Left colon (tissue), 2 donors: ENCODE measurements at regions not wholly inside any gene's neighbourhood (a gene's known extent, or its start where the extent isn't known, plus 50 kb on each side); places are given as distances from the start of the nearest gene placed in this dataset.

Experiments
- ATAC-seq: fragments of 200-7000 bp; cut with Tn5 transposase; one replicate; pipeline ENCODE4 v1.9.1; 2020; ENCODE audit warnings: mild to moderate bottlenecking, moderate library complexity
- DNase-seq, 2 donors: peaks; one replicate each; pipeline ENCODE4 v3.0.0-alpha.2; 2020
- intact Hi-C, 2 donors: fragments of 100-400 bp; cut with DNase I in 1 of 2; cut with micrococcal nuclease in 1 of 2; formaldehyde crosslinking; loops; one replicate each; pipeline versions ENCODE4 v1.11.2 to v1.14.0; 2022; cut with DNase I, micrococcal nuclease
- donor health status: DM: no; HTN: no; CAD: no.
- donor health status: DM: yes; HTN: yes; CAD: no.

DNA sequence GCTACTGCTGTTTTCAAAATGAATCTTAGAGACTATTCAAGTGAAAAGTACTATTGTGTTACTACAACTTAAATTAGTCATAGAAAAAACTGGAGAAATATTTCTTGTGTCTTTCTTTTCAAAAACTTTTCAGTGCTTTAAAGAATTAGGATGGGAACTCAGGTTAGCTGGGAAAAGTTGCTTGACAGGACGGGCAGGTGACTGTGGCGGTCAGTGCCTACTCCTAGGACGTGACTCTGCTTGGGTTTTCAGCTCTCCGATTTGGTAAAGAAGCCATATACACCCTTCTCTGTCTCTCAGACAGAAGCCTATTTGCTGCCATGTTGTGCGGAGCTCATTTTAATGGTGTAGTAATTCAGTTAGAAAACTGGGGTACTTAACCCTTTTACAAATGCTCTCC, 89.8 kb upstream of the CACNA2D3 start:
- ATAC-seq, result no peak
- intact Hi-C loops, result no loop called here
- DNase-seq, result no peak

DNA sequence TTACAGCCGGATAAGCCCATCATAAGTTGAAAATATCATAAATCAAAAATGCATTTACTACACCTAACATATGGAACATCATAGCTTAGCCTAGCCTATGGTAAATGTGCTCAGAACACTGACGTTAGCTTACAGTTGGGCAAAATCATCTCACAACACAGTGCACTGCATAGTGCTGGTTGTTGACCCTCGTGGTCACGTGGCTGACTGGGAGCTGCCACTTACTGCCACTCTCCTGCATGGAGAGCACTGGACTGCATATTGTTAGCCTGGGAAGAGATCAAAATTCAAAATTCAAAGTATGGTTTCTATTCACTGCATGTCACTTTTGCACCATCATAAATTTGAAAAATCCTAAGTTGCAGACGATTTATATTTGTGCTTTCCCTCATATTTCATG, 94.0 kb upstream of the CACNA2D3 start:
- DNase-seq (no peak), ATAC-seq (no peak)
- intact Hi-C loops, result no loop called here

DNA sequence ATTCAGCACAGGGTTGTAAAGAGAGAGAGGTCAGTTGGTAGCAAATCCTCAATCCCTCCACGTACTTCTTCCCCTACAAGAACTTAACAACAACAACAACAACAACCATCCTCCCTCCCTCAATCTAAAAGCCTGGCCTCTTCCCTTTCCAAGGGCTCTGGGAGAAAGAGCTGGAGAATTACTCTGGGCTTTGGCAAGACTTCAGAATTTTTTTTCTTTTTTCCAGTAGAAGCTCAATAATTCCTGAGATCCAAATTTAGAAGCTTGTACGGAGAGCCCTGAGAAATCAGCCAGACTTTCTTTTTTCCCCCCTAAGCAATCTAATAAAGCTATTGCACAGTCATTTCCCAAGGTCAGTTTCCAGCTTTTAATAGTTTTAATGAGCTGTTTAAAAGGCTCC, 95.8 kb upstream of the CACNA2D3 start:
- intact Hi-C loops, result no loop called here
- no peak for ATAC-seq
- DNase-seq, result no peak

DNA sequence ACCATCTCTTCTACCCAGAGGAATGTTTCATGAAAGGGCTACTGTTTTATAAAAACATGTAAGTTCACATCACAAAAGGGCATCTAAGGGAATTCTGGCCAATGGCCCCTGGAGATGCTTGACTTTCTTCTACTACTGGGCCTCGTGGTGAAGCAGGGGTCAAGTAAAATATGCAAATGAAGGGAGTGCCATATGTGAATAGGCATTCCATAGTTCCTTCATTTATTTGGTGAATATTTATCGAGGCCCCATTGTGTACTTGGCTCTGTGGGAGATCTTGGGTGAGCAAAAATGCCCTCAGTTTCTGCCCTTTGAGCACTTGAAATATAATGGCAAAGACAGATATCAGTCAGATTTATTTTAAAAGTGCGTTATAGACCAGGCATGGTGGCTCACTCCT, 101.3 kb upstream of the CACNA2D3 start:
- ATAC-seq (no peak), DNase-seq (no peak)
- intact Hi-C loops, result no loop called here

DNA sequence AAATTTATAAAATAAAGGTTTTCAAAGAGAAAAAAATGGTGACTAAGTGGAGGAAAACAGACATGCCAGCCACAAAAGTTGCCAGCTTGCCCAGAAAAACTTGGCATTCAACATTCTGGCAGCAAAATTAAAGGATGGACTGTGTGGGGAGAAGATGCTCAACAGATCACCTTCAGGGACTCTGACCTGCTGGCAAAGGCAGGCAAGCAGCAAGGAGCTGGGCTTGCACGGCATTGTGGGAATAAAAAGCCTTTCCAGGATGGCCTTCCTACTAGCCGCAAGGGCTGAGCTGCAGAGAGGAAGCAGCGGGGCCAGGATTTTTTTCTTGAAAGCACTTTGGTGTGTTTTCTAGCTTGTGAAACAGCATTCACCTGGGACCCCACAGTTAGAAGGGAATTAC, 101.9 kb upstream of the CACNA2D3 start:
- DNase-seq (no peak), ATAC-seq (no peak)
- intact Hi-C loops, result no loop called here

DNA sequence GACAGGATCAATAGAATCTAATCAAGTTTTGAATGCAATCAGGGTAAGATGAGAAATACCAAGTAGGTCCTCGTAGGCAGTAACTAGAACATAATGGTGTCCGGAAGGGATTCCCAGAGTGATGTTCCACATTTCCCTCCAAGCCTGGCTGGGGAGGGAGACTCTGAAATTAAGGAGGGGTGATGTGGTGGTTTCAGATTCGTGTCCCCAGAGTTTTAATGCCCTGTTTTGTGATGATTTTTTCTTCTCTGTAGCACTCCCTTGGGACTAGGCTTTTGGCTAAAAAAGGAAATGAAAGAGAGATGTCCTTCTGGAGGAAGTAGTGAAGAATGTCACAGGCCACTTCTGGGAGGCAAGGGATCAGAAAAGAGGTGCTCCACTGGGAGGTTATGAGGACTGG, 108.3 kb upstream of the CACNA2D3 start:
- intact Hi-C loops, result no loop called here
- DNase-seq (no peak), ATAC-seq (no peak)

DNA sequence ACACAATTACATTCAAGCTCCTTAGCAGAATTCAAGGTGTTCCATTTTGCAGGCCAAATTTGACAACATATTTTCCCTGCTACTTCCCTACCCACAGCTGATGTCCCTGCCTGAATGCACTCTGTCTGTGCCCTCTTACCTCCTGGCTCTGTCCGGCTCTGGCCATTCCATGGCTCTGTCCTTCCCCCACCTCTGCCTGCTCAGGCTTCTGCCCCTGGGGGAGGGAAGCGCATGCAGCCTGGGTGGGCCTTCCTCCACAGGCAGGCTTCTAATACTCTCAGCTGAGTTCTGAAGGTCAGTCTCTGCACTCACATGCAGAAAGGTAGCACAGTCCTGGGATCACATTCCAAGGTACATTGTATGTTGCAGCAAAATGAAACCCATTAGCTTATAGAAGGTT, 113.6 kb upstream of the CACNA2D3 start:
- intact Hi-C loops, result no loop called here
- ATAC-seq (no peak), DNase-seq (no peak)

DNA sequence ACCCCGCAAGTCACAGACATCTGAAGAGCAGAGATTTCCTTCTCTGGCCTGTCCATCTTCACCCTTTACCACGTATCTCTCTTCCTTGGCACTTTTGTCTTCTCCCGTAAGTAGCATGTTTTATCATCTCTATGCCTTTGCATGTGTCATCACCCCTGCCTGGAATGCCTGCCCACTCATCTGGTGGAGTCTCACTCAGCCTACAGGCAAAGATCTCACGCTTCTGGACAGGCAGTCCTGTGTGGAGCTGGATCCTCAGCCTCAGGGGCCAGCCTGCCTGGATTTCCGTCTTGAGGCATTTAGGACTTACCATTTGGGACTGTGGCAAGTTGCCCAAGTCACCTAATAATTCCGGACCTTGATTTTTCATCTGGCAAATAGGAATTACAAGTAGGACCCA, 114.3 kb upstream of the CACNA2D3 start:
- no peak for ATAC-seq
- no peak for DNase-seq
- intact Hi-C loops, result no loop called here

DNA sequence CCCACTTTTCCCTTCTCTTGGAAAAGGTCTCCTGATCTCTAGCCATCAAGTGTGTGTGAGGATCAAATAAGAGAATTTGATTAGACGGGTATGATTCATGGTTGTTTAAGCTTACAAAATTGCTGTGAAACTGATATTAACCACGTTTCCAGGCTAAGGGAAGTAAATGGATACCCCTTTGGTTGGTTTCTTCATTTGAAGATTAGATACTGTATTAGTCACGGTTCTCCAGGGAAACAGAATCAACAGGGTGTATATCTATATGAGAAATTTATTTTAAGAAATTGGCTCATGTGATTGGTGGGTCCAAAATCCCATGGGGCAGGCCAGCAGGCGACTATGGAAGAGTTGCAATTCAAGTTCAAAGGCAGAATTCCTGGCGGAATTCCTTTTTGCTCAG, 112.7 kb upstream of the SELENOK start:
- DNase-seq, result no peak
- intact Hi-C loops, result no loop called here
- ATAC-seq, result no peak

DNA sequence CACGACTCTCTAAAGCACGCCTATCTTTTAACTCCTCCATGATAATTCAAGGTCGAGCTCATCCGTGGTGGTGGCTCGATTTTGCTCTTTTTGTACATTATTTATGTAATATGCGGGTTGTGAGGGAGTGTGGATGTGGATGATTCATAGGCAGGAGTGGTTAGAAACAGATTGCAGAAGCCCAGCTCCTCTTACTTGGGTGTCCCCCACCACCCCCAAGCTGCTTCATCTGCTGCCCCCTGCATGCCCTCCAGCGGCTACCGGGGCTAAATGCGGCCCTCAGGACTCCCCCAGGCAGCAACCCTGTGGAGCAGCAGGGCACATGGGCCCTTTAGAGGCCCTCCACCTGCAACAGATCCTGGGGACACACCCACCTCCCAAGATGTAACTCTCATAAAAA, 111.5 kb upstream of the SELENOK start:
- DNase-seq (no peak), ATAC-seq (no peak)
- intact Hi-C loops, result no loop called here

DNA sequence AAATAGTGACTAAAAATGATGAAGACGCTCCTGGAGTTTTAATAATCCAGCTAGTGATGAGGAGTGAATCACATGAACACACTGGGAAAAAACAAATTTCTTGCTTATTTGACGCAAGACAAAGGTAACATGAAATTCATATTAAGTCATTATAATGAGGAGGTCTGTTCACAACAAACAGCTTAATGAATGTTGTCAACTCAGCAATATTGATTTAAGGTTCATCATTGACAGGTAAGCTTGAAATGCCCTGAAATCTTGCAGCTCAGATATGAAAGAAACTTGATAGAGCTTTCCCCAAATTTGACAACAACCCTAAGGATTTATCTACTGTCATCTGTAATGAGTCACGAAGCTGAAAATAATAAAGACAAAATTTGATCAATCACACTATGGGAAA, 108.1 kb upstream of the SELENOK start:
- DNase-seq (no peak), ATAC-seq (no peak)
- intact Hi-C loops, result no loop called here

DNA sequence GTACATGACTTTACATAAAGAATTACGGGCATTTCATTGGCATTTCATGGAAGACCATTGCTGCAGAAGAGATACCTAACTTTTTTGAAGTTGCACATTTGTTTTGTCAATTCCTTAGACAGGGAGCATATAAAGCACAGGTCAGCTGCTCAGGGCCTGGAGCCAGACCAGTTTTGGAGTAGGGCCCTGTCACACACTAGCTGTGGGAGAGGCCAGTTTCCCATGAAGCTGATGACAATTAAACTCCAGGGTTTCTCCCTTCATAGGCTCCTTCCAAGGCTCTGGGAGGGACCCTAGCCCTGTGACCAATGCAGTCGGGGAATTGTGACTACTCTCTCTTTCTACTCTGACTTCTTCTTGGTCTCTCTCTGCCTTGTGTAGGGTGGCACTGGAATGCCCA, 107.3 kb upstream of the SELENOK start:
- intact Hi-C loops, result no loop called here
- DNase-seq (no peak), ATAC-seq (no peak)

DNA sequence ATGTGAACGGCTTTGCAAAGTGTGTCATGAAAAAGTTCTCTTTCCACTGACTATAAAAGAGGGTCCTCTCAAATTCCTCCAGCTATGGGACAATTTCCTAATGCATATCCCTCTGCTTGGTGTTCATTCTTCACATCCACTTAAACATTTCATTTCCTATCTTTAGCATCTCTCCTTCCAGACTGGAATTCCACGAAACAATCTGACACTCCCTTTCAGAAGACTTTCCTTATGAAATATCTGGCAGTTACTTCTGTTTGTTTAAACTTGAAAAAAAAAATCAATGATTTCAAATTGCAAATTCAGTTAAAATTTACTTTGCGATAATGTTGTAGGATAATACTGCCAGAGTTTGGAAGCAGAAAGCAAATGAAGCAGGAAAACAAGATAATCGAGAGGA, 105.8 kb upstream of the SELENOK start:
- intact Hi-C loops, result no loop called here
- ATAC-seq, result no peak
- DNase-seq, result no peak

DNA sequence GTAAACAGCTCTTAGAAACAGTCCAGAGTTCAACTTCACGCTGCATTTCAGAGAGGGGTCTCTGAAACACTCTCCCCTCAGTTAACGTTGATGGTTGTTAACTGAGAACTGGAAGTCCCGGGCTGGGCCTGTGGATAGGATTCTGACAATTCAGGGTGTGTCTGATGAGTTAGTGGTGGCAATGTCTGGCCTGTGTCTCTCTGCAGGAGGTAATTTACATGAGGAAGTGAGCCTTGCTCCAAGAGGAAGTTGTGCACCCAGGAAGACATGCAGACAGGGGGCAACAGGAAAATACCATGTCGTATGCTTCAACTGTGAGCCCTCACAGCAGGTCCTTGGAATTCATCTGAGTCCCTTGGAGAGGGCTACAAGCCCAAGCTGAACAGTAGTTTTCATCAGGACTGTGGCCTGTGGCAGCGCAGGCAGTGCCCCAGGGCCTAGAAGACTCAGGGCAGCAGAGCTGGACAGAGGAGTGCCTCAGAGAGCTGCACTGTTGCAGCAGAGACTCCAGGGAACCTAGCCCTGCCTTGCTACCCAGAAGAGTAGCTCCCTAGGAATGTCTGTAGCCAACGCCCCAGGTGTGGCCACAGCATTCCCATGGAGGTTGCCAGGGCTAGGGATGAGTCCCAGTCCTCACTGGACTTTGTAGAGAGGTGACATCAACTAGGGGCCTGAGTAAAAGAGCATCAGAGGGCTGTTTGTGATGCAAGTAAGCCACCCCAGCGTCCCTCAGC, 104.6 kb upstream of the SELENOK start:
- ATAC-seq (peak; percentile 90), DNase-seq (peak; percentile 14 to 28)
- intact Hi-C loops, result no loop called here

DNA sequence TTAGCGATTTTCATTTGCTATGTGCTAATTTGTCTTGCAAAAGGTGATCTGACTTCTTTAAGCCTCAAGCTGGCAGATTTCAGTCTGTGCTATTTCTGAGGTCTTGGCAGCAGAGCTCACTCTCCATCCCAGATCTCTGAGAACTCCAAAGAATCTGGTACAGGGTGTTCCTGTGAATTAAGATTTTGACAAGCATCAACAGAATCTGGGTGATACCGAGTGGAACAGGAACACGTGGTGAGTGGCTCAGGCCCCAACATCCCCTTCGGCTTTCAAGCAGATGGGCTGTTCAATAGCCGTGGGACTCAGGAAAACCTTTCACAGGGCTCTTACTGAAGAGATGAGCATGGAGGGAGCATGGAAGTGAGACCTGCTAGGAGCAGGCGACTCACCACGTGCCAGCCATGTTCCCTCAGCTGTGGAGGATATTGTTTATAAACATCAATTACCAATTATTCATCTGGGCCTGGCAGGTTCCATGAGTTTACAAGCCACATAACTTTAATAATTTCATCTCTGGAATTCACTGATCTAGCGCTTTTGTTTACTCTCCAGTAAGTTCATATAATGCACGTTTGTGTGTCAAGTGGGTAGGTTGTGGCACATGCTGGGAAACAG, 103.4 kb upstream of the SELENOK start:
- intact Hi-C loops, result no loop called here
- DNase-seq (no peak), ATAC-seq (no peak)

DNA sequence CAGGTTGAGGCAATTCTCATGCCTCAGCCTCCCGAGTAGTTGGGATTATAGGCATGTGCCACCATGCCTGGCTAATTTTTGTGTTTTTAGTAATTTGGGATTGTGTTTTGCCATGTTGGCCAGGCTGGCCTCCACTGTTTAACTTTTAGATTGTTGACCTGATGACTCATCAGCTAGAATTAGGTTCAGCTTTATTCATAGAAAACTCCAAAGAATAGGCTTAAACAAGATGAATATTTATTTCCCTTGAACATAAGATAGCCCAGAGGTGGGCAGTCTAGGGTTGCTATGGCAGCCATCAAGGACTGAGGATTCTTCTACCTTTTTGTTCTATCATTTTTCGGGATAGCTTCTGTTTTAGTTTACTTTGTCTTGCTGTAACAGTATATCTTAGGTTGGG, 99.6 kb upstream of the SELENOK start:
- DNase-seq (no peak), ATAC-seq (no peak)
- intact Hi-C loops, result no loop called here

DNA sequence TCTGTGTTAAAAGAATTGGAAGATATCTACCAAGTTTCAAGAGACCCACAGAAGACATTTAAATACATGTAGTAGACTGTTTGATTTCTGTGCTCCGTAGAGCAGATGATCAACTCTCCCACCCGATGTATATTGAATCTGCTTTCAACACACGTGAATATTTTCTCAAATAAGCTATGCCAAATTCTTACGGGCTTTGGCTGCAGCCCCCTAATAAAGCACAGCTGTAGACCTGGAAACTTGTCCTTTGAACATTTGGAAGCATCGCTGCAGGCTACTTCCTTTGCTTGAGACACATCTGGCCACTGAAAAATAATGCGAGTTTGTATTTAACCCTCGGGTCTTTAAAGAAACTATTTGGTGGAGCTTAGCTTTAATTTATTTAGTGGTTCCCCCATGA, 98.3 kb upstream of the SELENOK start:
- ATAC-seq, result no peak
- intact Hi-C loops, result no loop called here
- no peak for DNase-seq

DNA sequence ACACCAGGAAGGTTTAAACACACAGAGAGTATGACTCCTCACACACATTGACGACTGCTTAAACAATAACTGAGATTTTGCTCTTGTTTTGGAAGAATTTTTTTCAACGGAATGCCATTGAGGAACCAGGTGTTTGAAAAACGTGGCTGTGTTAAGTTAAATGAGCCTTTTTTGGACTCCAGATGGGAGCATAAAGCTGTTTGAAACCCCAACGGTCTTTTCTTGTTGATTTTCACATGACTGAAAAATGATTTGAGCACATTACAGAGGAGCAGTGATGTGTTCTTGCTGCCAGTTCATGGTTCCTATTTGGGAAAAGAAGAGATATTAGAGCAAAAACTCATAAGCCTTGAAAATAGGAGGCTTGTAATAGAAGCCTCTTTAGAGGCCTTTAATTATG, 97.8 kb upstream of the SELENOK start:
- intact Hi-C loops, result no loop called here
- DNase-seq (no peak), ATAC-seq (no peak)

DNA sequence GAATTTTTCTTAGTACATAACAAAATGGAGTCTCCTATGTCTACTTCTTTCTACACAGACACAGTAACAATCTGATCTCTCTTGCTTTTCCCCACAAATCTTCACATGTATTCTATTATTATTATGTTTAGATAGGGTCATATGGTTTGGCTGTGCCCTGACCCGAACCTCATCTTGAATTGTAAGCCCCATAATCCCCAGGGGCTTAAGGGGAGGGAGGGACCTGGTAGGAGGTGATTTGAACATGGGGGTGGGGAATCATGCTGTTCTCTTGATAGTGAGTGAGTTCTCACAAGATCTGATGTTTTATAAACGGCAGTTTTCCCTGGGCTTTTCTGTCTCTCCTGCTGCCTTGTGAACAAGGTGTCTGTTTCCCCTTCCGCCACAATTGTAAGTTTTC, 86.7 kb upstream of the SELENOK start:
- no peak for ATAC-seq
- no peak for DNase-seq
- intact Hi-C loops, result no loop called here

DNA sequence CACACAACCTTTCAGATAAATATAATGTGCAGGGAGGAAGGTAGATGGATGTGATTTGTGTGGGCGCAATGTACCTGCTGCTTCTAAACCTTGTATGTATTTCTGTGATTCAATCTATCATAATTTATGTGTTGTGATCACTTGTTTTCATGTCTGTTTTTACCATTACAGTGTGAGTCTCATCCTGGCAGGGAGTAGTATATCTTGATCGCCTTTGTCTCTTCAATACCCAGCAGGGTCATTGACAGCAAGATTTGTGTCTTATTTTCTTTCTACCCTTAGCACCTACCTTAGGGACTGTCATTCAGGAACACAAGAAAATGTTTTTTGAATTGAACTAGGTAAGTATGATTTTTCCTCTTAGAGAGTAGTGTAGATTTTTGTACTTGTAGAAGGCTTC, 83.7 kb upstream of the SELENOK start:
- intact Hi-C loops, result no loop called here
- ATAC-seq, result no peak
- DNase-seq, result no peak

DNA sequence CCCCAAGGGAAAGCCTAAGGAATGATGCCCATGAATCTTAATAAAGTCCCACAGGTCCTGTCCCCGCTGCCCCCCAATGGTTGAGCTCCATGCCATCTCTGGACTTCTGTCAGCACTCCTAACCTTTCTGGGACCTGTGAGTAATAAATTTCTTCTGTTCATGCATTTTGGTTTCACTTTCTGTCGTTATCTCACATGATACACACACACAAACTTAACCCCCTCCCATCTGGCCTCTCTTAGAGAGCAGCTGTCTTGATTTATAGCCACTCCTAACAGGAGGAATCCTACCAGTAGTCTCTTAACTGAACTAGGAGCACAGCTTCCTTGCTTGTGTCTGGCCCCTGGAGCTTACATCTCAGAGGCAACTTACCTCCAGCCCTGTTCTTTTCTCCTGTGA, 82.7 kb upstream of the SELENOK start:
- no peak for ATAC-seq
- intact Hi-C loops, result no loop called here
- DNase-seq, result no peak
